HepG2 (cell line): ENCODE measurements at regions not wholly inside any gene's neighbourhood (a gene's known extent, or its start where the extent isn't known, plus 50 kb on each side); places are given as distances from the start of the nearest gene placed in this dataset.
"Not testable (repeated sequence)": the region's sequence is repeated elsewhere in the genome, so short reads cannot be mapped to it uniquely, and the experiment has no call there.

Experiments used
- ATAC-seq: fragments of 200-7000 bp; cut with Tn5 transposase; 3 replicates; pipeline ENCODE4 v1.9.1; 2020; ENCODE audit warnings: mild to moderate bottlenecking, moderate library complexity
- BruUV-seq: library from RNA; stranded (reverse); fragments of 400-500 nt; replicated peaks from 2 replicates; lab custom pipeline; 2021; lab: Mats Ljungman, UMichigan
- CTCF ChIA-PET: fragments of 300-600 bp; formaldehyde crosslinking; extraction: SDS; loops from one replicate; lab custom pipeline; 2021; ENCODE audit warnings: low total read pairs, inconsistent platforms, low intra/inter-chr PET ratio; lab: Yijun Ruan, JAX
- POLR2A ChIA-PET: fragments of 350-600 bp; sonication (Branson Sonifier 250); formaldehyde crosslinking; loops from one replicate; lab custom pipeline; 2020; ENCODE audit warnings: antibody characterized with exemption, inconsistent platforms; lab: Yijun Ruan, JAX
- DNase-seq: peaks from one replicate; pipeline ENCODE4 v3.0.0-alpha.2; 2015; ENCODE audit warnings: low spot score
- FAIRE-seq: peaks from 3 replicates; lab custom pipeline; 2011; peaks lifted over from hg19 to GRCh38; lab: Jason Lieb, UNC
- H2AFZ ChIP-seq: one replicate; pipeline ENCODE4 v1.6.1; 2011; ENCODE audit warnings: low read length, inconsistent platforms
- H3K27ac ChIP-seq: fragments of 300-600 bp; 3 replicates; pipeline ENCODE4 v1.8.0; 2011; ENCODE audit warnings: mixed run types, mild to moderate bottlenecking, mixed read lengths, low read length, inconsistent platforms; ENCODE audit not compliant: insufficient read depth; ENCODE audit errors: extremely low read length
- H3K27me3 ChIP-seq, 2 experiments: fragments of 200-600 bp in 1 of 2; 2 replicates in 1 of 2; 3 replicates in 1 of 2; pipeline versions ENCODE4 v1.6.0 to v1.8.0; 2011; ENCODE audit warnings: low read length in 2 of 2, mild to moderate bottlenecking in 2 of 2, moderate library complexity in 2 of 2, inconsistent platforms in 1 of 2; ENCODE audit not compliant: insufficient read depth in 2 of 2, control insufficient read depth in 1 of 2
- H3K36me3 ChIP-seq, 2 experiments: fragments of 200-600 bp in 1 of 2; replicated peaks in 1 of 2; 2 replicates in 1 of 2; 3 replicates in 1 of 2; pipeline versions ENCODE4 v1.5.1 to v1.8.0; 2011; ENCODE audit warnings: low read length in 2 of 2, inconsistent platforms in 1 of 2; ENCODE audit not compliant: insufficient read depth in 2 of 2, control insufficient read depth in 1 of 2
- H3K4me1 ChIP-seq: 2 replicates; pipeline ENCODE4 v1.5.1; 2012; ENCODE audit warnings: low read length, inconsistent platforms; ENCODE audit not compliant: insufficient read depth
- H3K4me2 ChIP-seq: 2 replicates; pipeline ENCODE4 v1.6.0; 2011; ENCODE audit warnings: low read depth, low read length, inconsistent platforms
- H3K4me3 ChIP-seq, 3 experiments: fragments of 200-600 bp in 1 of 3; sonication (generic), shearing (Covaris generic) in 1 of 3; replicated peaks in 1 of 3; 2 replicates each; pipeline ENCODE4 v1.5.1; 2011 to 2016; ENCODE audit warnings: low read length in 3 of 3, inconsistent platforms in 2 of 3, low read depth in 2 of 3, mild to moderate bottlenecking in 2 of 3, control low read depth in 1 of 3, mixed read lengths in 1 of 3; ENCODE audit not compliant: insufficient read depth in 1 of 3
- H3K79me2 ChIP-seq: one replicate; pipeline ENCODE4 v1.6.1; 2011; ENCODE audit warnings: low read length, inconsistent platforms; ENCODE audit not compliant: insufficient read depth
- H3K9ac ChIP-seq: 2 replicates; pipeline ENCODE4 v1.6.0; 2011; ENCODE audit warnings: mild to moderate bottlenecking, low read depth, low read length, inconsistent platforms; ENCODE audit not compliant: insufficient read depth
- H3K9me3 ChIP-seq: 2 replicates; pipeline ENCODE4 v1.5.1; 2012; ENCODE audit warnings: mild to moderate bottlenecking, low read length
- H4K20me1 ChIP-seq: 2 replicates; pipeline ENCODE4 v1.6.0; 2011; ENCODE audit warnings: inconsistent platforms, mild to moderate bottlenecking, low read length, moderate library complexity; ENCODE audit not compliant: insufficient read depth
- GABPB1 ChIP-seq: IDR thresholded peaks from 2 replicates; pipeline ENCODE4 v1.6.1; 2016; ENCODE audit warnings: mild to moderate bottlenecking, missing genetic modification reagents, moderate library complexity, missing compliant biosample characterization
- KLF6 ChIP-seq: IDR thresholded peaks from 2 replicates; pipeline ENCODE4 v1.8.0; 2016; ENCODE audit warnings: missing biosample characterization, missing genetic modification reagents
- PLRG1 ChIP-seq: fragments of 450-650 bp; conservative IDR thresholded peaks from 2 replicates; pipeline ENCODE4 v1.6.1; 2016
- WGBS: methylation state at CpG from one replicate; pipeline ENCODE4 v1.1.6; 2017; ENCODE audit warnings: low lambda C conversion rate; 5-methylcytosine and 5-hydroxymethylcytosine counted together
- in situ Hi-C: cut with HindIII; loops from 2 replicates; pipeline ENCODE4 v1.10.0; 2017; ENCODE audit warnings: low pct_unique_long_range_greater_than_20kb; ENCODE audit not compliant: extremely low pct_ligation_motif_present
- intact Hi-C: fragments of 100-400 bp; cut with micrococcal nuclease; formaldehyde crosslinking; loops from one replicate; pipeline ENCODE4 v1.10.0; 2022; ENCODE audit not compliant: unreplicated experiment
- TF ChIP-seq, protein P1 (sequence below): sonication (generic); formaldehyde crosslinking; conservative IDR thresholded peaks from 2 replicates; pipeline ENCODE4 v1.8.0; 2022; ENCODE audit warnings: missing genetic modification reagents
- TF ChIP-seq, protein P2 (sequence below): sonication (generic); formaldehyde crosslinking; IDR thresholded peaks from 2 replicates; pipeline ENCODE4 v1.8.0; 2022; ENCODE audit warnings: missing genetic modification reagents, mild to moderate bottlenecking, inconsistent platforms, borderline replicate concordance
- TF ChIP-seq, protein P3 (sequence below): sonication (generic); formaldehyde crosslinking; IDR thresholded peaks from 2 replicates; pipeline ENCODE4 v1.4.0; 2020; ENCODE audit warnings: missing genetic modification reagents, borderline replicate concordance

DNA sequence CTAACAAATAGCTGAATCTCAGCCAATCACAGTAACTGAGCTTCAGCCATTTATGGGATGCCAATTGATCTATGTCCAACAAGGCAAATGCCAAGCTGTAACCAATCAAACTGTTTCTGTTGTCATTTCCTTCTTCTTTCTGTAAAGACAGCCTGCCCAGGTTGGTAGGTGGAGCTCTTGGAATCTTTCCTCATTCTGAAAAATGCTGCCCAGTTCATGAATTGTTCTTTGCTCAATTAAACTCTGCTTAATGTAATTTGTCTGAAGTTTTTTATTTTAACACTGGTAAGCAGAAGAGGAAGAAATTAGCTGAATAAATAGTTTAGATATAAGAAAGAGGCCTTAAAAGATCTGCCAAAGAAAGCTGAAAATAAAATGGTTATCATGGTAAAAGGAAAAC is 1235.6 kb downstream of the EFNA5 start (continued):
- TF ChIP-seq, protein P1, sequence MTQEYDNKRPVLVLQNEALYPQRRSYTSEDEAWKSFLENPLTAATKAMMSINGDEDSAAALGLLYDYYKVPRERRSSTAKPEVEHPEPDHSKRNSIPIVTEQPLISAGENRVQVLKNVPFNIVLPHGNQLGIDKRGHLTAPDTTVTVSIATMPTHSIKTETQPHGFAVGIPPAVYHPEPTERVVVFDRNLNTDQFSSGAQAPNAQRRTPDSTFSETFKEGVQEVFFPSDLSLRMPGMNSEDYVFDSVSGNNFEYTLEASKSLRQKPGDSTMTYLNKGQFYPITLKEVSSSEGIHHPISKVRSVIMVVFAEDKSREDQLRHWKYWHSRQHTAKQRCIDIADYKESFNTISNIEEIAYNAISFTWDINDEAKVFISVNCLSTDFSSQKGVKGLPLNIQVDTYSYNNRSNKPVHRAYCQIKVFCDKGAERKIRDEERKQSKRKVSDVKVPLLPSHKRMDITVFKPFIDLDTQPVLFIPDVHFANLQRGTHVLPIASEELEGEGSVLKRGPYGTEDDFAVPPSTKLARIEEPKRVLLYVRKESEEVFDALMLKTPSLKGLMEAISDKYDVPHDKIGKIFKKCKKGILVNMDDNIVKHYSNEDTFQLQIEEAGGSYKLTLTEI (CRISPR knock-in tag), result no peak
- TF ChIP-seq KLF6 (CRISPR knock-in tag) (no peak), PLRG1 (no peak)
- TF ChIP-seq, protein P2, sequence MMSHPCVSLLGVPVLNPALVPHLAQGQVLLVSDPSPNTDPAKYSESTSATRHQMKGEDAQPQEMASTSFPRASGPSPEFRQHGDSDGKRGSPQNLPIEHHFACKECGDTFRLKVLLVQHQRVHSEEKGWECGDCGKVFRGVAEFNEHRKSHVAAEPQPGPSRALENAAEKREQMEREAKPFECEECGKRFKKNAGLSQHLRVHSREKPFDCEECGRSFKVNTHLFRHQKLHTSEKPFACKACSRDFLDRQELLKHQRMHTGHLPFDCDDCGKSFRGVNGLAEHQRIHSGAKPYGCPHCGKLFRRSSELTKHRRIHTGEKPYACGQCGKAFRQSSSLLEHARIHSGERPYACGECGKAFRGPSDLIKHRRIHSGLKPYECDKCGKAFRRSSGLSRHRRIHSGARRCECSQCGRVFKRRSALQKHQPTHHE (CRISPR knock-in tag), result no peak

DNA sequence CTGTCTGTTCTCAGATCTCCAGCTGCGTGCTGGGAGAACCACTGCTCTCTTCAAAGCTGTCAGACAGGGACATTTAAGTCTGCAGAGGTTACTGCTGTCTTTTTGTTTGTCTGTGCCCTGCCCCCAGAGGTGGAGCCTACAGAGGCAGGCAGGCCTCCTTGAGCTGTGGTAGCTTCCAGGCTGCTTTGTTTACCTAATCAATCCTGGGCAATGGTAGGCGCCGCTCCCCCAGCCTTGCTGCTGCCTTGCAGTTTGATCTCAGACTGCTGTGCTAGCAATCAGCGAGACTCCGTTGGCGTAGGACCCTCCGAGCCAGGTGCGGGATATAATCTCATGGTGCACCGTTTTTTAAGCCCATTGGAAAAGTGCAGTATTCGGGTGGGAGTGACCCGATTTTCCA is 1240.0 kb downstream of the EFNA5 start:
- FAIRE-seq, H3K9me3 ChIP-seq, BruUV-seq, H3K4me1 ChIP-seq, H3K36me3 ChIP-seq, H3K27ac ChIP-seq, intact Hi-C loops, DNase-seq, H2AFZ ChIP-seq, H3K4me2 ChIP-seq, H4K20me1 ChIP-seq, CTCF ChIA-PET, POLR2A ChIA-PET, H3K27me3 ChIP-seq, H3K79me2 ChIP-seq, H3K4me3 ChIP-seq, in situ Hi-C loops, H3K9ac ChIP-seq: not testable (repeated sequence)
- peak; percentile 72 for ATAC-seq
- WGBS, result 82% methylated on average over 8 of the region's 11 CpGs
- 0 out of 2 replicates have a peak, but pooled peaks have one; percentile 19 for TF ChIP-seq GABPB1 (CRISPR knock-in tag)
- TF ChIP-seq, protein P3, sequence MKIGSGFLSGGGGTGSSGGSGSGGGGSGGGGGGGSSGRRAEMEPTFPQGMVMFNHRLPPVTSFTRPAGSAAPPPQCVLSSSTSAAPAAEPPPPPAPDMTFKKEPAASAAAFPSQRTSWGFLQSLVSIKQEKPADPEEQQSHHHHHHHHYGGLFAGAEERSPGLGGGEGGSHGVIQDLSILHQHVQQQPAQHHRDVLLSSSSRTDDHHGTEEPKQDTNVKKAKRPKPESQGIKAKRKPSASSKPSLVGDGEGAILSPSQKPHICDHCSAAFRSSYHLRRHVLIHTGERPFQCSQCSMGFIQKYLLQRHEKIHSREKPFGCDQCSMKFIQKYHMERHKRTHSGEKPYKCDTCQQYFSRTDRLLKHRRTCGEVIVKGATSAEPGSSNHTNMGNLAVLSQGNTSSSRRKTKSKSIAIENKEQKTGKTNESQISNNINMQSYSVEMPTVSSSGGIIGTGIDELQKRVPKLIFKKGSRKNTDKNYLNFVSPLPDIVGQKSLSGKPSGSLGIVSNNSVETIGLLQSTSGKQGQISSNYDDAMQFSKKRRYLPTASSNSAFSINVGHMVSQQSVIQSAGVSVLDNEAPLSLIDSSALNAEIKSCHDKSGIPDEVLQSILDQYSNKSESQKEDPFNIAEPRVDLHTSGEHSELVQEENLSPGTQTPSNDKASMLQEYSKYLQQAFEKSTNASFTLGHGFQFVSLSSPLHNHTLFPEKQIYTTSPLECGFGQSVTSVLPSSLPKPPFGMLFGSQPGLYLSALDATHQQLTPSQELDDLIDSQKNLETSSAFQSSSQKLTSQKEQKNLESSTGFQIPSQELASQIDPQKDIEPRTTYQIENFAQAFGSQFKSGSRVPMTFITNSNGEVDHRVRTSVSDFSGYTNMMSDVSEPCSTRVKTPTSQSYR (CRISPR knock-in tag), result peak; percentile 51; the same call in 1 of the 2 replicates
